Breast epithelium (tissue), 3 donors: ENCODE measurements at regions not wholly inside any gene's neighbourhood (a gene's known extent, or its start where the extent isn't known, plus 50 kb on each side); places are given as distances from the start of the nearest gene placed in this dataset.

Experiments
- CTCF ChIP-seq, 3 donors: fragments of 450-650 bp; IDR thresholded peaks; one replicate each; pipeline ENCODE4 v1.5.1; 2016 to 2017; ENCODE audit warnings: antibody characterized with exemption in 3 of 3, mild to moderate bottlenecking in 3 of 3, moderate library complexity in 3 of 3
- POLR2AphosphoS5 ChIP-seq, 3 donors: sonication (generic); formaldehyde crosslinking; IDR thresholded peaks; one replicate each; pipeline ENCODE4 v1.6.1; 2017; ENCODE audit warnings: antibody characterized with exemption in 3 of 3

GRCh38 chr13:111399334-111399733, 78.9 kb downstream of the TEX29 start:
- TF ChIP-seq CTCF (IDR thresholded peaks at IDR 0.05) (no peak), POLR2AphosphoS5 (IDR thresholded peaks at IDR 0.05) (no peak)
